BE2C (cell line): ENCODE measurements at regions not wholly inside any gene's neighbourhood (a gene's known extent, or its start where the extent isn't known, plus 50 kb on each side); places are given as distances from the start of the nearest gene placed in this dataset.

Source experiments
- DNase-seq: peaks from one replicate; pipeline ENCODE4 v3.0.0-alpha.2; 2020
- H3K27me3 ChIP-seq: fragments of 250-450 bp; sonication (Bioruptor Pico); 2 replicates; pipeline ENCODE4 v1.5.1; 2020; ENCODE audit warnings: mild to moderate bottlenecking
- H3K36me3 ChIP-seq: fragments of 250-450 bp; sonication (Bioruptor Pico); 2 replicates; pipeline ENCODE4 v1.5.1; 2020; ENCODE audit warnings: mild to moderate bottlenecking
- H3K4me1 ChIP-seq: fragments of 250-450 bp; sonication (Bioruptor Pico); 2 replicates; pipeline ENCODE4 v1.5.1; 2020
- H3K4me3 ChIP-seq: 2 replicates; pipeline ENCODE4 v1.5.1; 2011; ENCODE audit warnings: low read depth, low read length
- H3K9me3 ChIP-seq: fragments of 250-450 bp; sonication (Bioruptor Pico); 2 replicates; pipeline ENCODE4 v1.5.1; 2020
- CTCF ChIP-seq: IDR thresholded peaks from 2 replicates; pipeline ENCODE4 v1.5.1; 2012; ENCODE audit warnings: mild to moderate bottlenecking, low read depth, low read length

GRCh38 chr2:41965173-41965908 lies 82.5 kb upstream of the PKDCC start:
- Histone ChIP-seq H3K4me3 (no peak overlapping the region), H3K36me3 (no peaks in the 10 kb centered on the region; the same call in 1 of the 2 replicates), H3K27me3 (no peaks in the 10 kb centered on the region), H3K9me3 (no peaks in the 10 kb centered on the region), H3K4me1 (peaks cover 25% of the 10 kb centered on the region)
- no peak for DNase-seq
- no peak for TF ChIP-seq CTCF

- Histone ChIP-seq H3K36me3 (no peaks in the 10 kb centered on the region; the same call in 1 of the 2 replicates), H3K27me3 (no peaks in the 10 kb centered on the region), H3K9me3 (no peaks in the 10 kb centered on the region), H3K4me1 (peaks cover 25% of the 10 kb centered on the region), H3K4me3 (no peak overlapping the region)
- TF ChIP-seq CTCF = no peak
- DNase-seq = no peak
Observed at GRCh38 chr2:41965909-41966295, 81.9 kb upstream of the PKDCC start.

GRCh38 chr2:41966431-41966893 lies 81.4 kb upstream of the PKDCC start:
- TF ChIP-seq CTCF = no peak
- no peaks in the 10 kb centered on the region for H3K27me3 ChIP-seq
- peak; percentile 28 for DNase-seq
- no peak overlapping the region for H3K4me3 ChIP-seq
- H3K36me3 ChIP-seq = no peaks in the 10 kb centered on the region; the same call in 1 of the 2 replicates
- H3K4me1 ChIP-seq = peaks cover 25% of the 10 kb centered on the region
- no peaks in the 10 kb centered on the region for H3K9me3 ChIP-seq

GRCh38 chr2:41966920-41967319 lies 80.9 kb upstream of the PKDCC start:
- Histone ChIP-seq H3K4me3 (no peak overlapping the region), H3K36me3 (no peaks in the 10 kb centered on the region), H3K4me1 (peaks cover 25% of the 10 kb centered on the region), H3K27me3 (no peaks in the 10 kb centered on the region), H3K9me3 (no peaks in the 10 kb centered on the region)
- no peak for TF ChIP-seq CTCF
- DNase-seq = no peak

GRCh38 chr2:41967476-41968181 lies 80.2 kb upstream of the PKDCC start:
- no peak for TF ChIP-seq CTCF
- Histone ChIP-seq H3K4me3 (no peak overlapping the region), H3K36me3 (no peaks in the 10 kb centered on the region), H3K9me3 (no peaks in the 10 kb centered on the region), H3K4me1 (peaks cover 23% of the 10 kb centered on the region), H3K27me3 (no peaks in the 10 kb centered on the region)
- DNase-seq = no peak

GRCh38 chr2:41968182-41968578 lies 79.6 kb upstream of the PKDCC start:
- no peak for TF ChIP-seq CTCF
- no peaks in the 10 kb centered on the region for H3K27me3 ChIP-seq
- no peaks in the 10 kb centered on the region for H3K36me3 ChIP-seq
- peaks cover 18% of the 10 kb centered on the region for H3K4me1 ChIP-seq
- H3K4me3 ChIP-seq = no peak overlapping the region
- DNase-seq = no peak
- no peaks in the 10 kb centered on the region for H3K9me3 ChIP-seq
